ENCODE measurements at regions not wholly inside any gene's neighbourhood (a gene's known extent, or its start where the extent isn't known, plus 50 kb on each side); places are given as distances from the start of the nearest gene placed in this dataset.

DNA sequence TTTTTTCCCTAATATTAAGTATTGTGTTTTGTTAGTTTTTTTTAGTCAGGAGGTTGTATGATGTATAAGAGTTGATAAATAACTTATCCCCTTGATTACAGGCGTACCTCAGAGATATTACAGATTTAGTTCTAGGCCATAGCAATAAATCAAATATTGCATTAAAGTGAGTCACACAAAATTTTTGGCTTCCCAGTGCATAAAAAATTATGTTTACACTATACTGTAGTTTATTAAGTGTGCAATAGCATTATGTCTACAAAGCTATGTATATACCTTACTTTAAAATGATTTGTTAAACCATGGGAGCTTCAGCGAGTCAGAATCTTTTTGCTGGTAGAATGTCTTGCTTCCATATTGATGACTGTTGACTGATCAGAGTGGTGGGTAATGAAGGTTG, 1180.6 kb upstream of the CDH18 start:
- no peaks in the 10 kb centered on the region for H3K27me3 ChIP-seq

DNA sequence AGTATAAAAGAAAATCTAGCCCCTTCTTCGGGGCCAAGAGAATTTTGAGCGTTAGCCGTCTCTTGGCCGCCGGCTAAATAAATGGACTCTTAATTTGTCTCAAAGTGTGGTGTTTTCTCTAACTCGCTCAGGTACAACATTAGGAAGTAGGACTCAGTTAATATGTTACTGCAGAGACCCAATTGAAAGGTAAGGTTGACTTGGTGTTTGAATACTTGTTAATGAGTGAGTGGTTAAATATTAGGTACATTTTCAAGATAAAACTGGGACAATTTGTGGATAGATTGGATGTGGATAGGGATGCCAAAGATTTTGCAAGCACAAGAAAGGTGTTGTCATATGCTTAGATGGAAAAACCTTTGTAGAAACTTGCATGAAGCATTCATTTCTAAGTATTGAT, 1177.3 kb upstream of the CDH18 start:
- no peak for TF ChIP-seq POLR2AphosphoS5 (IDR thresholded peaks at IDR 0.05)
- no peak for TF ChIP-seq EP300 (IDR thresholded peaks at IDR 0.05)
- Histone ChIP-seq H3K27me3 (no peaks in the 10 kb centered on the region), H3K27ac (no peak overlapping the region), H3K4me3 (no peak overlapping the region), H3K4me1 (no peaks in the 10 kb centered on the region), H3K9me3 (no peaks in the 10 kb centered on the region), H3K36me3 (no peaks in the 10 kb centered on the region)
- no peak for DNase-seq
- 13 to 47% (median 19%) methylated on average over 6 of the region's 6 CpGs for WGBS, 5 donors
- intact Hi-C loops (cut with DNase I; ENCODE audit: low total_unique reads), result no loop called here

More for the DNA sequence above, 1180.6 kb upstream of the CDH18 start:
- H3K4me1 ChIP-seq, result no peaks in the 10 kb centered on the region
- DNase-seq, result no peak
- intact Hi-C loops (cut with DNase I; ENCODE audit: low total_unique reads), result no loop called here
- H3K27ac ChIP-seq, result no peak overlapping the region
- no peak overlapping the region for H3K4me3 ChIP-seq
- no peaks in the 10 kb centered on the region for H3K9me3 ChIP-seq
- H3K36me3 ChIP-seq, result no peaks in the 10 kb centered on the region
- no peak for TF ChIP-seq POLR2AphosphoS5 (IDR thresholded peaks at IDR 0.05)
- TF ChIP-seq CTCF (IDR thresholded peaks at IDR 0.05), result no peak
- TF ChIP-seq POLR2A (IDR thresholded peaks at IDR 0.05), result no peak
- no peak for TF ChIP-seq EP300 (IDR thresholded peaks at IDR 0.05)
- WGBS, 5 donors, result 81 to 85% (median 84%) methylated on average over 2 of the region's 2 CpGs

GRCh38 chr5:21164425-21164824, 1176.4 kb upstream of the CDH18 start:
- no peaks in the 10 kb centered on the region for H3K4me1 ChIP-seq
- no peak for DNase-seq

GRCh38 chr5:21159510-21160059, 1171.6 kb upstream of the CDH18 start:
- no peaks in the 10 kb centered on the region for H3K4me1 ChIP-seq
- H3K27me3 ChIP-seq, result no peaks in the 10 kb centered on the region
- intact Hi-C loops (cut with DNase I; ENCODE audit: low total_unique reads), result no loop called here
- peaks cover 0 to 2% (median 0%) of the 10 kb centered on the region in 4 donors for H3K9me3 ChIP-seq
- no peak for TF ChIP-seq CTCF (IDR thresholded peaks at IDR 0.05)
- TF ChIP-seq POLR2AphosphoS5 (IDR thresholded peaks at IDR 0.05), result no peak
- TF ChIP-seq EP300 (IDR thresholded peaks at IDR 0.05), result no peak
- TF ChIP-seq POLR2A (IDR thresholded peaks at IDR 0.05), result no peak
- no peak overlapping the region for H3K4me3 ChIP-seq
- H3K36me3 ChIP-seq, result no peaks in the 10 kb centered on the region
- WGBS, 5 donors, result 72 to 79% (median 74%) methylated on average over 3 of the region's 3 CpGs
- H3K27ac ChIP-seq, result no peak overlapping the region
- no peak for DNase-seq

More at GRCh38 chr5:21164425-21164824, 1176.4 kb upstream of the CDH18 start:
- intact Hi-C loops (cut with DNase I; ENCODE audit: low total_unique reads), result no loop called here
- no peak overlapping the region for H3K4me3 ChIP-seq
- WGBS, 5 donors, result 53 to 67% (median 61%) methylated on average over 4 of the region's 4 CpGs
- no peak overlapping the region for H3K27ac ChIP-seq
- no peaks in the 10 kb centered on the region for H3K36me3 ChIP-seq
- no peaks in the 10 kb centered on the region for H3K9me3 ChIP-seq
- TF ChIP-seq EP300 (IDR thresholded peaks at IDR 0.05) (no peak), POLR2AphosphoS5 (IDR thresholded peaks at IDR 0.05) (no peak), POLR2A (IDR thresholded peaks at IDR 0.05) (no peak), CTCF (IDR thresholded peaks at IDR 0.05) (no peak)
- no peaks in the 10 kb centered on the region for H3K27me3 ChIP-seq

GRCh38 chr5:21154526-21154925, 1166.5 kb upstream of the CDH18 start:
- no peak for DNase-seq
- 84 to 94% (median 89%) methylated on average over 2 of the region's 2 CpGs for WGBS, 5 donors
- Histone ChIP-seq H3K9me3 (peaks cover 0 to 10% (median 3%) of the 10 kb centered on the region in 4 donors), H3K4me1 (no peaks in the 10 kb centered on the region), H3K27me3 (no peaks in the 10 kb centered on the region), H3K27ac (no peak overlapping the region), H3K4me3 (no peak overlapping the region), H3K36me3 (no peaks in the 10 kb centered on the region)
- no peak for TF ChIP-seq EP300 (IDR thresholded peaks at IDR 0.05)
- no peak for TF ChIP-seq CTCF (IDR thresholded peaks at IDR 0.05)
- no peak for TF ChIP-seq POLR2AphosphoS5 (IDR thresholded peaks at IDR 0.05)
- no peak for TF ChIP-seq POLR2A (IDR thresholded peaks at IDR 0.05)
- intact Hi-C loops (cut with DNase I; ENCODE audit: low total_unique reads), result no loop called here

All from stomach (tissue), 8 donors.